T-helper 2 cell treated with Interferon-gamma antibody and Interleukin-4, amounts not matched to agents 5 μg/mL and 100 μg/mL, for 36 hours (primary cell): ENCODE measurements at regions not wholly inside any gene's neighbourhood (a gene's known extent, or its start where the extent isn't known, plus 50 kb on each side); places are given as distances from the start of the nearest gene placed in this dataset.
"Not testable (repeated sequence)": the region's sequence is repeated elsewhere in the genome, so short reads cannot be mapped to it uniquely, and the experiment has no call there.

Experiments
- DNase-seq: peaks from one replicate; pipeline ENCODE4 v3.0.0; 2021; ENCODE audit warnings: low spot score
- H3K27ac Mint-ChIP-seq: one replicate; pipeline ENCODE4 v1.8.0; 2021; ENCODE audit warnings: mild to moderate bottlenecking, mixed read lengths
- H3K27me3 Mint-ChIP-seq: one replicate; pipeline ENCODE4 v1.8.0; 2021; ENCODE audit warnings: low read depth, mixed read lengths
- H3K36me3 Mint-ChIP-seq: one replicate; pipeline ENCODE4 v1.8.0; 2021; ENCODE audit warnings: low read depth, mixed read lengths
- H3K4me1 Mint-ChIP-seq: one replicate; pipeline ENCODE4 v1.8.0; 2021; ENCODE audit warnings: low read depth, mixed read lengths
- H3K4me3 Mint-ChIP-seq: one replicate; pipeline ENCODE4 v1.8.0; 2022; ENCODE audit warnings: mild to moderate bottlenecking, moderate library complexity, mixed read lengths
- H3K9me3 Mint-ChIP-seq: one replicate; pipeline ENCODE4 v1.8.0; 2021; ENCODE audit warnings: mixed read lengths

DNA sequence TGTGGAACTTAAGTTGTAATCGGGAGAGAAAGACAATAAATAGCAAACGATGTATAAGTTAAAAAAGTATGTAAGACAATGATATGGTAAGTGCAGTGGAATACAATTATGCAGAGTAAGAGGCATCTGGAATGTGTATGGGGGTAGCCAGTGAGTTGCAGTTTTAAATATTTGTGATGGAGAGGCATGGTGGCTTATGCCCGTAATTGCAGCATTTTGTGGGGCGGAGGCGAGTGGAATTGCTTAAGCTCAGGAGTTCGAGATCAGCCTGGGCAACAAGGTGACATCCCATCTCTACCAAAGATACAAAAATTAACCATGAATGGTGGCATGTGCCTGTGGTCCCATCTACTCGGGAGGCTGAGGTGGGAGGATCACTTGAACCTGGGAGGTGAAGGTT lies 52.5 kb upstream of the WDFY3 start:
- H3K4me1 Mint-ChIP-seq: no peaks in the 10 kb centered on the region
- no peaks in the 10 kb centered on the region for H3K27me3 Mint-ChIP-seq
- no peak overlapping the region for H3K27ac Mint-ChIP-seq
- no peaks in the 10 kb centered on the region for H3K36me3 Mint-ChIP-seq
- peaks cover 4% of the 10 kb centered on the region for H3K9me3 Mint-ChIP-seq
- no peak overlapping the region for H3K4me3 Mint-ChIP-seq
- DNase-seq: no peak

DNA sequence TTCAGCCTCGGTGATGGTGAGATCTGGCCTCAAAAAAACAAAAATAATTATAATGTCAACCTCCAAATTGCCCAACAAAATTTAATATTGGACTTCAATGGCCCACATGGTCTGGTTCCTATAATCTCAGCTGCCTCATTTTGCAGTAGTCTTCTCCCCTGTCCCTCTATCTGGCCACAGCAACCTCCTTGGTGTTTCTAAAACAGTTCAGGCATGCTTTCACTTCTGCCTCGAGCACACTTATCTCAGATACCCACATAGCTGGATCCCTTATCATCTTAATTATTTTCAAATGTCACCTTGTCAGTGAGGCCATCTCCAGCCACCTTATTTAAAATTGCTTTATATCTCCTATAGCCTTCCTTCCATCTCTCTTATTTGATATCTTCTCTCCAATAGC lies 52.9 kb upstream of the WDFY3 start:
- no peak overlapping the region for H3K4me3 Mint-ChIP-seq
- no peak for DNase-seq
- no peak overlapping the region for H3K27ac Mint-ChIP-seq
- H3K27me3 Mint-ChIP-seq: no peaks in the 10 kb centered on the region
- H3K36me3 Mint-ChIP-seq: no peaks in the 10 kb centered on the region
- H3K4me1 Mint-ChIP-seq: no peaks in the 10 kb centered on the region
- H3K9me3 Mint-ChIP-seq: peaks cover 4% of the 10 kb centered on the region

DNA sequence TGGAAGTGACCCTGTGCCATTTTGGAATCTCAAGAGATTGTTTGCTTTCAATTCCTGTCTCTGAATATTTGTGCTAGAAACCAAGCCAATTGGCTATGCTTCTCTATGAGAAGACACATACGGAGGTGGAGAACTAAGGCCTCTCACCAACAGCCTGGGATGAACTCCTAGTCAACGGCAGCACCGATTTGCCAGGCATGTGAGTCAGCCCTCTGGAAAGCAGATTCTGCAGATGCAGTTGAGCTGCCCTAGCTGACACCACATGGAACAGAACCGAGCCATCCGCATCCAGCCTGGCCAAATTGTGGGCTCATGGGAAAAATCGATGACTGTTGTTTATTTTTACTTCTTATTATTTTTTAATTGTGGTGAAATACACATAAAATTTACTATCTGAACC lies 58.2 kb upstream of the WDFY3 start:
- Mint-ChIP-seq H3K4me1 (no peaks in the 10 kb centered on the region), H3K27ac (no peak overlapping the region), H3K36me3 (no peaks in the 10 kb centered on the region), H3K27me3 (no peaks in the 10 kb centered on the region), H3K9me3 (peaks cover 10% of the 10 kb centered on the region), H3K4me3 (no peak overlapping the region)
- DNase-seq: no peak

DNA sequence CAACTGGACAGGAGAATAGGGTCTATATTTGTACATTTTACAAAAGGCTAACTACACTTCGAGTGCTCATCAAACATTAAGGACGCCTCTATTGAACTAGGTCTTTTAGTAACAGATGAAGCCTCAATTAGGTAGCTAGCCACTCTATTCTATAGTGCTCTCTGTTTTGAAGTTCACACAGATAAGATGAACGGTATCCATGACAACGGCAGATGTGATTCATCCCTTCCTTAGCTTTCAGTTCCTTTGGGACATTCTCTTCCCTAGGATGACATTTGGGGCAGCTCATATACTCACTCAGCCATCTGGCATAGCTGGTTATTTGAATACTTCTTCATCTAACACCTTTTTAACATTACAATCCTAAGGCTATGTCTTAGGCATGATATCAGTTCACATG lies 62.4 kb upstream of the WDFY3 start:
- no peak overlapping the region for H3K4me3 Mint-ChIP-seq
- H3K36me3 Mint-ChIP-seq: no peaks in the 10 kb centered on the region
- H3K27ac Mint-ChIP-seq: no peak overlapping the region
- DNase-seq: no peak
- no peaks in the 10 kb centered on the region for H3K27me3 Mint-ChIP-seq
- no peaks in the 10 kb centered on the region for H3K4me1 Mint-ChIP-seq
- H3K9me3 Mint-ChIP-seq: peaks cover 19% of the 10 kb centered on the region

DNA sequence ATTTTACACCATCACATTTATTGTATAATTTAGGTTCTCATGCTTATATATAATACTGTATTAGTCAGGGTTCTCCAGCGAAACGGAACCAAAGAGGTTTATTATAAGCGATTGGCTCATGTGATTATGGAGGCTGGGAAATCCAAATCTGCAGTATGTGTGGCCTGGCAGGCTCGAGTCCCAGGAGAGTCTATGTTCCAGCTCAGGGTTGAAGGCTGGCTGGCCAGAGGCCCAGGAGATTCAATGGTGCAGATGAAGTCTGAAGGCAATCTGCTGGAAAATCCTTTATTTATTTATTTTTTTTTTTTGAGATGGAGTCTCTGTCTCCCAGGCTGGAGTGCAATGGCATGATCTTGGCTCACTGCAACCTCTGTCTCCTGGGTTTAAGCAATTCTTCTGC lies 63.0 kb upstream of the WDFY3 start:
- Mint-ChIP-seq H3K4me1 (no peaks in the 10 kb centered on the region), H3K27me3 (no peaks in the 10 kb centered on the region), H3K4me3 (no peak overlapping the region), H3K27ac (no peak overlapping the region), H3K9me3 (peaks cover 23% of the 10 kb centered on the region), H3K36me3 (no peaks in the 10 kb centered on the region)
- DNase-seq: no peak

DNA sequence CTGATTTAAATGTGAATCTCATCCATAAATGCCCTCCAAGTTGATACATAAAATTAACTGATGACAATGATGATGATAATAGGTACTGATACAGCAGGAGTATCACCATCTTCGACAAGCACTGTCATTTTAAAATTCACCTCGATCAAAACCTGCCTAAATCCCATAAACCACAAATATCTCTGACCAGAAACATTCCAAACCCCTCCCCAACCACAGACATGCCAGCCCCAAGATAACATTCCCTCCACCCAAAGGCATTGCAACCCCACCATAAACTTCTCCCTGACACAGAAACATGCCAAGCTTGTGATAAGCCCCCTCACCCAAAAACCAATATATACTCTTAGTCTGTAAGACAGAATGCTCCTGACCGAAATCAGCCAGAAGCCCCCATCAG lies 63.7 kb upstream of the WDFY3 start:
- H3K4me1 Mint-ChIP-seq: no peaks in the 10 kb centered on the region
- H3K27ac Mint-ChIP-seq: no peak overlapping the region
- no peaks in the 10 kb centered on the region for H3K27me3 Mint-ChIP-seq
- no peak for DNase-seq
- H3K9me3 Mint-ChIP-seq: peaks cover 23% of the 10 kb centered on the region
- H3K36me3 Mint-ChIP-seq: no peaks in the 10 kb centered on the region
- no peak overlapping the region for H3K4me3 Mint-ChIP-seq

DNA sequence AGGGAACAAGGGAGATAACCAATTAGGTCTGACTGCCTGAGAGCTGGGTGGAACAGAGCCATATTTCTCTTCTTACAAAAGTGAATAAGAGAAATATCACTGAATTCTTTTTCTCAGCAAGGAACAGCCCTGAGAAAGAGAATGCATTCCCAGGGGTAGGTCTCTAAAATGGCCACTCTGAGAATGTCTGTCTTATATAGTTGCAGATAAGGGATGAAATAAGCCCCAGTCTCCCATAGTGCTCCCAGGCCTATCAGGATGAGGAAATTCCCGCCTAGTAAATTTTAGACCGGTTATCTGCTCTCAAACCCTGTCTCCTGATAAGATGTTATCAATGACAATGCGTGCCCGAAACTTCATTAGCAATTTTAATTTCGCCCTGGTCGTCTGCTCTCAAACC lies 67.3 kb upstream of the WDFY3 start:
- not testable (repeated sequence) for H3K4me1 Mint-ChIP-seq, H3K36me3 Mint-ChIP-seq, DNase-seq, H3K4me3 Mint-ChIP-seq, H3K27me3 Mint-ChIP-seq, H3K27ac Mint-ChIP-seq
- H3K9me3 Mint-ChIP-seq: peaks cover 18% of the 10 kb centered on the region

DNA sequence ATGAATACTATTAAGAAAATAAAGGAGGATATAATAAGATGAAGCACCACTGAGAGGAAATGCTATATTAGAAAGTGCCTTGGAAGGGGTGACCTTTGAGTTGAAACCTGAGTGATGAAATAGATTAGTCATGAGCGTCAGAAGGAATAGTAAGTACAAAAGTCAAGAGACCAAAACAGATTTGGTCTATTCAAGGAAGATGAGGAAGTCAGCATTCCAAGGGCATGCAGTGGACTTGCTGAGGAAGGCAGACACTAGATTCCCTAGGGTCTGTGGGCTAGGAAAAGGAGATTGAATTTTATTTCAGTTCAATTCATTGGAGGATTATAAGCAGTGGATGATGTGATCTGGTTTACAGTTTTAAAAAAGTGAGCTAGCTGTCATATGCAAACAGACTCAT lies 73.0 kb upstream of the WDFY3 start:
- Mint-ChIP-seq H3K27ac (no peak overlapping the region), H3K4me1 (no peaks in the 10 kb centered on the region), H3K36me3 (no peaks in the 10 kb centered on the region), H3K9me3 (no peaks in the 10 kb centered on the region), H3K4me3 (no peak overlapping the region), H3K27me3 (no peaks in the 10 kb centered on the region)
- no peak for DNase-seq

DNA sequence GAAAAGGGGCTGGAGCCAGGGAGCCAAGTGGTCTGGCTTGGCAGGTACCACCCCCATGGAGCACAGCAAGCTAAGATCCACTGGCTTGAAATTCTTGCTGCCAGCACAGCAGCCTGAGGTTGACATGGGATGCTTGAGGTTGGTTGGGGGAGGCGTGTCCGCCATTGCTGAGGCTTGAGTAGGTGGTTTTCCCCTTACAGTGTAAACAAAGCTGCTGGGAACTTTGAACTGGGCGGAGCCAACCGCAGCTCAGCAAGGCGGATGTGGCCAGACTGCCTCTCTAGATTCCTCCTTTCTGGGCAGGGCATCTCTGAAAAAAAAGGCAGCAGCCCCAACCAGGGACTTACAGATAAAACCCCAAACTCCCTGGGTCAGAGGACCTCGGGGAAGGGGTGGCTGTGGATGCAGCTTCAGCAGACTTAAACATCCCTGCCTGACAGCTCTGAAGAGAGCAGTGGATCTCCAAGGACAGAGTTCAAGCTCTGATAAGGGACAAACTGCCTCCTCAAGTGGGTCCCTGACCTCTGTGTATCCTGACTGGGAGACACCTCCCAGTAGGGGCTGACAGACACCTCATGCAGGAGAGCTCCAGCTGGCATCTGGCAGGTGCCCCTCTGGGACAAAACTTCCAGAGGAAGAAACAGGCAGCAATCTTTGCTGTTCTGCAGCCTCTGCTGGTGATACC lies 77.5 kb upstream of the WDFY3 start:
- not testable (repeated sequence) for H3K27ac Mint-ChIP-seq, DNase-seq

DNA sequence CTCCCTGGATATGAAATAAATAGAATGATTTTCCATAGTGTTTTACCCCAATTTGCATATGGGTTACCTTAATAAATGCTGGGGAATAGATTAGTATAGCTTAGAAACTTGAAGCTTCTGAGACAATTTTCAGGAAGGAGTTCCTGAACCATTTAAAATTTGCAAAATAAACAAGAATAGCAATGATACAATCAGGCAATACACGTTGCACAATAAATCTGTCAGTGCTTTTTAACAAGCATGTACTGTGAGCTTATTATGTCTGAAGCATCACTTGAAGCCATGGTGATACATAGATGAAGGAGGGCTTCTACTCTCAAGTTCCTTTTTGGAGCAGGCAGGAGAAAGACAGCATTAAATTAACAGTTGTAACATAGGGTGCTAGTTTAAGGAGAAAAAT lies 84.2 kb upstream of the WDFY3 start:
- Mint-ChIP-seq H3K27ac (no peak overlapping the region), H3K27me3 (no peaks in the 10 kb centered on the region)

More for the DNA sequence above, 77.5 kb upstream of the WDFY3 start:
- not testable (repeated sequence) for H3K27me3 Mint-ChIP-seq, H3K9me3 Mint-ChIP-seq, H3K4me1 Mint-ChIP-seq, H3K36me3 Mint-ChIP-seq, H3K4me3 Mint-ChIP-seq

DNA sequence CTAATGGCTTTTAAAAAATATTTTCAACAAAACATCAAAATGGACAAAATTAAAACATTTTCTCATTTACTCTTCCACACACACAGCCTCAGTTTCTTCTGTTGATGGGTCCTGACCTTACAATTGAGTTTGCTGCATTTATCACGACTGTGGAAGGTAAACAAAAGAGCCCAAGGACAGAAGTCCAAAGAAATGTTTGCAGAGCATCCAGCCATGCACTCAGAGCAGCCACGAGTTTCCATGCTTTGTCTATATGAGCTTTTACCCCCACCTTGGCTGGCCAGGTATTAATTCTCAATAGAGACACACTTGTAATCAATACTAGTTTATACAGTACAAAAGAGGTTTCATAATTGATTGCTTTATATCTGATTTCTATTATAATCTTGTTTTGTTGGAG lies 85.0 kb upstream of the WDFY3 start:
- DNase-seq: no peak
- no peak overlapping the region for H3K4me3 Mint-ChIP-seq
- no peak overlapping the region for H3K27ac Mint-ChIP-seq
- no peaks in the 10 kb centered on the region for H3K9me3 Mint-ChIP-seq
- H3K36me3 Mint-ChIP-seq: no peaks in the 10 kb centered on the region
- H3K27me3 Mint-ChIP-seq: no peaks in the 10 kb centered on the region
- H3K4me1 Mint-ChIP-seq: no peaks in the 10 kb centered on the region

More for the DNA sequence above, 84.2 kb upstream of the WDFY3 start:
- DNase-seq: no peak
- Mint-ChIP-seq H3K4me3 (no peak overlapping the region), H3K36me3 (no peaks in the 10 kb centered on the region), H3K9me3 (no peaks in the 10 kb centered on the region), H3K4me1 (no peaks in the 10 kb centered on the region)

DNA sequence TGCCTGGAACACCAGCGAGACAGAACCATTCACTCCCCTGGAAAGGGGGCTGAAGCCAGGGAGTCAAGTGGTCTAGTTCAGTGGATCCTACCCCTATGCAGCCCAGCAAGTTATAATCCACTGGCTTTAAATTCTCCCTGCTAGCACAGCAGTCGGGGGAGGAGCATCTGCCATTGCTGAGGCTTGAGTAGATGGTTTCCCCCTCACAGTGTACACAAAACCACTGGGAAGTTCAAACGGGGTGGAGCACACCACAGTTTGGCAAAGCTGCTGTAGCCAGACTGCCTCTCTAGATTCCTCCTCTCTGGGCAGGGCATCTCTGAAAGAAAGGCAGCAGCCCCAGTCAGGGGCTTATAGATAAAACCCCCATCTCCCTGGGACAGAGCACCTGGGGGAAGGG lies 88.4 kb upstream of the WDFY3 start:
- H3K4me1 Mint-ChIP-seq, H3K36me3 Mint-ChIP-seq, H3K4me3 Mint-ChIP-seq, H3K27ac Mint-ChIP-seq, DNase-seq, H3K9me3 Mint-ChIP-seq, H3K27me3 Mint-ChIP-seq: not testable (repeated sequence)

DNA sequence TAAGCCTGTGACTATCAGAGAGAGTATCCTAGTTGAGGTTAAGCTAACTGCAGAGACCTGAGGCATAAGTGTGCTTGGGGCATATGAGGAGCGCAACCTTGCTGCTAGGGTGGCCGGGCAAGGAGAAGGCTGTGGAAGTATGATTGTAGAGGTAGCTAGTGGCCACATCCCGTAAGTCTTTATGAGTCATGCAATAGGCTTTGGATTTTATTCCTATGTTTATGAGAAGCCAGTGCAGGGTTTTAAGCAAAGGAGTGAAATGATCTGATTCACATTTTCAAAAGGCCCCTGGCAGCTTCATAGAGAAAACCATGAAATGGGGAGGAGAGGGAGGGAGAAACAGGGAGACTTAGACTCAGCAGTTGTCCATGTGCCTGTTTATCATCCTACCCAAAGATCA lies 92.1 kb upstream of the WDFY3 start:
- no peaks in the 10 kb centered on the region for H3K9me3 Mint-ChIP-seq
- H3K36me3 Mint-ChIP-seq: no peaks in the 10 kb centered on the region
- no peak for DNase-seq
- H3K4me3 Mint-ChIP-seq: no peak overlapping the region
- H3K4me1 Mint-ChIP-seq: no peaks in the 10 kb centered on the region
- no peaks in the 10 kb centered on the region for H3K27me3 Mint-ChIP-seq
- no peak overlapping the region for H3K27ac Mint-ChIP-seq

DNA sequence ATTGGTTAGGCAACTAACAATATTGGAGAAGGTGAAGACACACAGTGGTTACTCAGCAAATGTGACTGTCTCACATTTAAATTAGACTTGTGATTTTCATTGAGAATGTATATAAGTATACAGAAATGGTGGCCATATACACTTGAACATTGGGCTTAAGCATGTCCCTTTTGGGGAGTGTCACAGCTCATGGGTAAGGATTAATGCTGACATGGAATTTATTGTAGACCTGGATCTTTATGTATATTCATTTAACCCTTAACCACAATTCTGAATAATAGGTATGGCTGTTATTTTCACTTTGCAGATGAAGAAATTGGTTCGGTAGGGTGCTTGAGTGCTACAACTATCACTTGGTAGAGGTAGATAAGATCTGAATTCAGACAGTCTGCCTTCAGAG lies 95.5 kb upstream of the WDFY3 start:
- no peak for DNase-seq
- Mint-ChIP-seq H3K27me3 (no peaks in the 10 kb centered on the region), H3K9me3 (no peaks in the 10 kb centered on the region), H3K4me1 (no peaks in the 10 kb centered on the region), H3K27ac (no peak overlapping the region), H3K36me3 (no peaks in the 10 kb centered on the region), H3K4me3 (no peak overlapping the region)

DNA sequence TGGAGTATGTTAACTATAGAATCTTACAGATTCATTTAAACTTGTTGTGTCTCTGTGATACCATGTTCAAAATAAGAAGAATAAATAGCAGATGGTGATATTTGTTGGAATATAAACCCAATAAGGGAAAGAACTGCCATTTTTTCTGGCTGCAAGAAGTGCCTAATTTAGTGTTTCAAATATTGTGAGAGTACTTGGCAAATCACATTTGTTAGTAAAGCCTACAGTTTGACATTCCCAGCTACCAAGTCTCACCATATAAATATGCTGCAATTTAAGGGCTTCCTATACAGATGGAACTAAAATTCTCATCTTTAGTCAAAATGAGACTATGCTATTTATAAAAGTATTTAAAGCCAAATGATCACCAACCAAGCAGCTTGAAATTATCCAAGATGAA lies 96.0 kb upstream of the WDFY3 start:
- Mint-ChIP-seq H3K4me1 (no peaks in the 10 kb centered on the region), H3K27ac (no peak overlapping the region), H3K27me3 (no peaks in the 10 kb centered on the region), H3K9me3 (no peaks in the 10 kb centered on the region), H3K36me3 (no peaks in the 10 kb centered on the region), H3K4me3 (no peak overlapping the region)
- no peak for DNase-seq
